ENCODE measurements at regions not wholly inside any gene's neighbourhood (a gene's known extent, or its start where the extent isn't known, plus 50 kb on each side); places are given as distances from the start of the nearest gene placed in this dataset.

- no peak for TF ChIP-seq CTCF (IDR thresholded peaks at IDR 0.05)
- TF ChIP-seq POLR2A (IDR thresholded peaks at IDR 0.05): no peak
- DNase-seq (ENCODE audit: low spot score in 2 of 2): no peak
- no peak overlapping the region for H3K4me3 ChIP-seq (ENCODE audit: low read depth, poor library complexity, severe bottlenecking)
- WGBS, 2 donors: 72 to 81% methylated on average over 4 of the region's 4 CpGs
- intact Hi-C loops (cut with DNase I; ENCODE audit: low total_unique reads): no loop called here
These were observed 85.6 kb upstream of the EFHC2 start for GRCh38 chrX:44428989-44429627.

- H3K4me3 ChIP-seq (ENCODE audit: low read depth, poor library complexity, severe bottlenecking): no peak overlapping the region
- DNase-seq (ENCODE audit: low spot score in 2 of 2): no peak
- intact Hi-C loops (cut with DNase I; ENCODE audit: low total_unique reads): no loop called here
- 67 to 72% methylated on average over 1 of the region's 1 CpG for WGBS, 2 donors
- TF ChIP-seq CTCF (IDR thresholded peaks at IDR 0.05): no peak
- TF ChIP-seq POLR2A (IDR thresholded peaks at IDR 0.05): no peak
These were observed 79.2 kb upstream of the EFHC2 start for GRCh38 chrX:44422631-44423030.

- TF ChIP-seq POLR2A (IDR thresholded peaks at IDR 0.05) (no peak), CTCF (IDR thresholded peaks at IDR 0.05) (no peak)
- DNase-seq (ENCODE audit: low spot score in 2 of 2): no peak
- intact Hi-C loops (cut with DNase I; ENCODE audit: low total_unique reads): no loop called here
- H3K4me3 ChIP-seq (ENCODE audit: low read depth, poor library complexity, severe bottlenecking): no peak overlapping the region
- WGBS, 2 donors: 57 to 79% methylated on average over 4 of the region's 4 CpGs
These were observed 72.3 kb upstream of the EFHC2 start for GRCh38 chrX:44415639-44416386.

- no peak for TF ChIP-seq POLR2A (IDR thresholded peaks at IDR 0.05)
- 73 to 91% methylated on average over 4 of the region's 4 CpGs for WGBS, 2 donors
- intact Hi-C loops (cut with DNase I; ENCODE audit: low total_unique reads): no loop called here
- no peak for DNase-seq (ENCODE audit: low spot score in 2 of 2)
- no peak overlapping the region for H3K4me3 ChIP-seq (ENCODE audit: low read depth, poor library complexity, severe bottlenecking)
These were observed 57.7 kb upstream of the EFHC2 start for GRCh38 chrX:44401151-44401550.

- WGBS, 2 donors: 12 to 30% methylated on average over 4 of the region's 4 CpGs
- H3K4me3 ChIP-seq (ENCODE audit: low read depth, poor library complexity, severe bottlenecking): no peak overlapping the region
- DNase-seq (ENCODE audit: low spot score in 2 of 2): no peak
- no peak for TF ChIP-seq CTCF (IDR thresholded peaks at IDR 0.05)
- TF ChIP-seq POLR2A (IDR thresholded peaks at IDR 0.05): no peak
- intact Hi-C loops (cut with DNase I; ENCODE audit: low total_unique reads): no loop called here
These were observed 57.1 kb upstream of the EFHC2 start for GRCh38 chrX:44400588-44400987.

- intact Hi-C loops (cut with DNase I; ENCODE audit: low total_unique reads): no loop called here
- TF ChIP-seq CTCF (IDR thresholded peaks at IDR 0.05) (no peak), POLR2A (IDR thresholded peaks at IDR 0.05) (no peak)
- no peak overlapping the region for H3K4me3 ChIP-seq (ENCODE audit: low read depth, poor library complexity, severe bottlenecking)
- WGBS, 2 donors: 78 to 82% methylated on average over 4 of the region's 4 CpGs
- DNase-seq (ENCODE audit: low spot score in 2 of 2): no peak
These were observed 56.7 kb upstream of the EFHC2 start for GRCh38 chrX:44400161-44400560.
